ENCODE measurements at regions not wholly inside any gene's neighbourhood (a gene's known extent, or its start where the extent isn't known, plus 50 kb on each side); places are given as distances from the start of the nearest gene placed in this dataset.

DNA sequence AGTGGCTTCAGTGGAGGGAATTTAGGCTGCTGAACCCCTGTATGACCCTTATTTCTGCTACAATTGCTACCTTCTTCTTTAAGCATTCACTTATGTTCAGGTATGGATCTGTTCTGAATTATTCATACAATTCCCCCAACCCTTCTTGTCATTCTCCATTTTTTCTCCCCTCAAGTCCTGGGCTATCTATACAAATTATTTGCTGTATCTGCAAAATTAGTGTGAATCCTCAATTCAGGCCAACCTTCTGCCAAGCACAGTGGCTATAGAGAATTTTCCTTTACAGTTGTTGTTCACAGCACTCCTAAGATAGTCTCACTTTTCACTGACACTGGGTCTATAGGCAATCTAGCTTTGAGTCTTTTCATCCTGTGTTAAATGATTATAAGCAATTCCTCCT lies 119.2 kb upstream of the CNTN1 start (continued):
- TF ChIP-seq ZNF462 (CRISPR knock-in tag; IDR thresholded peaks at IDR 0.05): no peak
- no peak for TF ChIP-seq STAT1 (IDR thresholded peaks at IDR 0.05; ENCODE audit: unreplicated experiment)
- no peak for TF ChIP-seq JUNB (IDR thresholded peaks at IDR 0.05; ENCODE audit: unreplicated experiment)
- no peak for TF ChIP-seq EZH2 (IDR thresholded peaks at IDR 0.05; ENCODE audit: low read depth, unreplicated experiment)
- TF ChIP-seq CREB1 (CRISPR knock-in tag; IDR thresholded peaks at IDR 0.05; ENCODE audit: low read depth): no peak

DNA sequence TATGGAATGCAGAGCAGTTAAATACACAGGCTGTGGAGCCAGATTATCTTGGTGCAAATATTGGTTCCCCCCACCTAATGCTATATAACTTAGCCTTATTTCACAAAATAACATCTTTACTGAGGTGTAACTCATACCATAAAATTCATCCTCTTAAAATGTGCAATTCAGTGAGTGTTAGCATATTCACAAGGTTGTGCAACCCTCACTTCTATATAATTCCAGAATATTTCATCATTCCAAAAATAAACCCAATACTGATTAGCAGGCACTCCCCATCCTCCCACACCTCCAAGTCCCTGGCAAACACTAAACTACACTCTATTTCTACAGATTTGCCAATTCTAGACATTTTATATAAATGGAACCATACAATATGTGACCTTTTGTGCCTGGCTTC lies 116.3 kb upstream of the CNTN1 start:
- Mint-ChIP-seq H3K27me3 (ENCODE audit: insufficient read depth, low read depth, poor library complexity) (peaks cover 2% of the 10 kb centered on the region), H3K4me1 (no peaks in the 10 kb centered on the region), H3K36me3 (ENCODE audit: low read depth) (peaks cover 15% of the 10 kb centered on the region), H3K9me3 (peaks cover 15% of the 10 kb centered on the region), H3K4me3 (no peak overlapping the region), H3K27ac (no peak overlapping the region)
- no peak for ATAC-seq
- Histone ChIP-seq H3K4me1 (ENCODE audit: insufficient read depth) (no peaks in the 10 kb centered on the region), H3K4me3 (no peak overlapping the region), H3K27me3 (ENCODE audit: insufficient read depth) (no peaks in the 10 kb centered on the region), H3K36me3 (ENCODE audit: insufficient read depth) (no peaks in the 10 kb centered on the region), H3K9me2 (ENCODE audit: insufficient read depth) (peaks cover 15% of the 10 kb centered on the region; the same call in 1 of the 2 replicates), H3K79me2 (replicated peaks; ENCODE audit: insufficient read depth) (no peaks in the 10 kb centered on the region), H2AFZ (no peak overlapping the region), H3K27ac (ENCODE audit: low read depth) (no peak overlapping the region), H3K4me2 (no peak overlapping the region), H3F3A (replicated peaks; ENCODE audit: low read depth) (no peaks in the 10 kb centered on the region), H4K20me1 (replicated peaks; ENCODE audit: insufficient read depth) (no peaks in the 10 kb centered on the region)
- TF ChIP-seq ZNF114 (CRISPR knock-in tag; IDR thresholded peaks at IDR 0.05) (no peak), EZH2phosphoT487 (IDR thresholded peaks at IDR 0.05; ENCODE audit: unreplicated experiment) (no peak), ZNF331 (CRISPR knock-in tag; IDR thresholded peaks at IDR 0.05; ENCODE audit: low read depth) (no peak), NANOG (IDR thresholded peaks at IDR 0.05; ENCODE audit: borderline replicate concordance) (no peak)
- TF ChIP-seq, protein P1, sequence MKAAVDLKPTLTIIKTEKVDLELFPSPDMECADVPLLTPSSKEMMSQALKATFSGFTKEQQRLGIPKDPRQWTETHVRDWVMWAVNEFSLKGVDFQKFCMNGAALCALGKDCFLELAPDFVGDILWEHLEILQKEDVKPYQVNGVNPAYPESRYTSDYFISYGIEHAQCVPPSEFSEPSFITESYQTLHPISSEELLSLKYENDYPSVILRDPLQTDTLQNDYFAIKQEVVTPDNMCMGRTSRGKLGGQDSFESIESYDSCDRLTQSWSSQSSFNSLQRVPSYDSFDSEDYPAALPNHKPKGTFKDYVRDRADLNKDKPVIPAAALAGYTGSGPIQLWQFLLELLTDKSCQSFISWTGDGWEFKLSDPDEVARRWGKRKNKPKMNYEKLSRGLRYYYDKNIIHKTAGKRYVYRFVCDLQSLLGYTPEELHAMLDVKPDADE (IDR thresholded peaks at IDR 0.05): no peak
- no peak for DNase-seq (ENCODE audit: low spot score)

All from GM23338 (cell line).